ENCODE measurements at regions not wholly inside any gene's neighbourhood (a gene's known extent, or its start where the extent isn't known, plus 50 kb on each side); places are given as distances from the start of the nearest gene placed in this dataset.

- TF ChIP-seq CTCF (IDR thresholded peaks at IDR 0.05; ENCODE audit: insufficient read depth, low read depth, low read length) = no peak
- Histone ChIP-seq H3K27me3 (ENCODE audit: control insufficient read depth, insufficient read depth, low read length) (no peaks in the 10 kb centered on the region), H3K36me3 (ENCODE audit: control insufficient read depth, insufficient read depth, low read length) (no peaks in the 10 kb centered on the region), H3K4me3 (ENCODE audit: low read depth, low read length) (no peak overlapping the region)
- DNase-seq (ENCODE audit: low read depth) = no peak
- CTCF ChIA-PET = no interaction called here
- POLR2A ChIA-PET = no interaction called here
Observed at GRCh38 chr18:22507055-22507454, 89.3 kb upstream of the CTAGE1 start.

- no peak for DNase-seq (ENCODE audit: low read depth)
- Histone ChIP-seq H3K36me3 (ENCODE audit: control insufficient read depth, insufficient read depth, low read length) (no peaks in the 10 kb centered on the region), H3K27me3 (ENCODE audit: control insufficient read depth, insufficient read depth, low read length) (no peaks in the 10 kb centered on the region), H3K4me3 (ENCODE audit: low read depth, low read length) (no peak overlapping the region)
- CTCF ChIA-PET = interaction anchor here (1.5 kb wide), 1 partner anchor 10 kb away, joined by 3 read pairs; no protein-coding TSS in a partner anchor
- no peak for TF ChIP-seq CTCF (IDR thresholded peaks at IDR 0.05; ENCODE audit: insufficient read depth, low read depth, low read length)
- POLR2A ChIA-PET = no interaction called here
Observed at GRCh38 chr18:22509423-22509822, 91.7 kb upstream of the CTAGE1 start.

DNA sequence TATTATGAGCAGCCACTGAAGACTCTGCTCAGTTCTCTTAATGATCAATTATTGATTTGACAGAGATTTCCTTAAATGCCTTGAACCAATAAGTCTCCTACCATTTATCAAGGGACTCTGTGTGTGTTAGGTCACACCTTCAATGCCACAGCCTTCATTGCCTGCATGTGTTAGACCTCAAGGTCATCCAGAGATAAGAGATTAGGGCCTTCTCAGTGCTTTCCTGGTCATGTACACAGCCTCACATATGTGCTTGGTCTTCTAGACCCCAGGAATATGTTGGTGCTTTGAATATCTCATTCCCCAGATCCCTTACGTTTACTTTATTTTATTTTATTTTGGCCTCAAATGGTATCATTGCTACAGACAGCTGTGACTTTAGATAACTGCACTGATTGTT lies 93.0 kb upstream of the CTAGE1 start:
- CTCF ChIA-PET = interaction anchor here (1.5 kb wide), 1 partner anchor 11 kb away, joined by 3 read pairs; no protein-coding TSS in a partner anchor
- no peak for TF ChIP-seq CTCF (IDR thresholded peaks at IDR 0.05; ENCODE audit: insufficient read depth, low read depth, low read length)
- no peak overlapping the region for H3K4me3 ChIP-seq (ENCODE audit: low read depth, low read length)
- POLR2A ChIA-PET = no interaction called here
- 0 out of 2 replicates have a peak, but pooled peaks cover 1% of the 10 kb centered on the region for H3K27me3 ChIP-seq (ENCODE audit: control insufficient read depth, insufficient read depth, low read length)
- no peak for DNase-seq (ENCODE audit: low read depth)
- no peaks in the 10 kb centered on the region for H3K36me3 ChIP-seq (ENCODE audit: control insufficient read depth, insufficient read depth, low read length)

- TF ChIP-seq CTCF (IDR thresholded peaks at IDR 0.05; ENCODE audit: insufficient read depth, low read depth, low read length) = no peak
- DNase-seq (ENCODE audit: low read depth) = no peak
- ChIA-PET POLR2A (no interaction called here), CTCF (no interaction called here)
- H3K36me3 ChIP-seq (ENCODE audit: control insufficient read depth, insufficient read depth, low read length) = no peaks in the 10 kb centered on the region
- no peak overlapping the region for H3K4me3 ChIP-seq (ENCODE audit: low read depth, low read length)
- peaks cover 4% of the 10 kb centered on the region for H3K27me3 ChIP-seq (ENCODE audit: control insufficient read depth, insufficient read depth, low read length)
Observed at GRCh38 chr18:22513721-22514481, 96.2 kb upstream of the CTAGE1 start.

GRCh38 chr18:22514655-22515054 lies 96.9 kb upstream of the CTAGE1 start:
- POLR2A ChIA-PET = no interaction called here
- no peak for DNase-seq (ENCODE audit: low read depth)
- TF ChIP-seq CTCF (IDR thresholded peaks at IDR 0.05; ENCODE audit: insufficient read depth, low read depth, low read length) = no peak
- Histone ChIP-seq H3K4me3 (ENCODE audit: low read depth, low read length) (no peak overlapping the region), H3K36me3 (ENCODE audit: control insufficient read depth, insufficient read depth, low read length) (no peaks in the 10 kb centered on the region), H3K27me3 (ENCODE audit: control insufficient read depth, insufficient read depth, low read length) (peaks cover 4% of the 10 kb centered on the region)
- CTCF ChIA-PET = interaction anchor here (1.8 kb wide), 1 partner anchor 10 kb away, joined by 5 read pairs; no protein-coding TSS in a partner anchor
